ENCODE measurements at regions not wholly inside any gene's neighbourhood (a gene's known extent, or its start where the extent isn't known, plus 50 kb on each side); places are given as distances from the start of the nearest gene placed in this dataset.

- Histone ChIP-seq H3K4me1 (replicated peaks in 1 of 2; ENCODE audit: control insufficient read depth in 2 of 2, insufficient read depth in 2 of 2, low read length in 2 of 2) (no peaks in the 10 kb centered on the region), H3K4me3 (no peak overlapping the region), H3K9me1 (ENCODE audit: control insufficient read depth, insufficient read depth, low read length) (no peaks in the 10 kb centered on the region), H2AFZ (ENCODE audit: low read depth, low read length) (no peak overlapping the region), H4K20me1 (replicated peaks; ENCODE audit: control insufficient read depth, insufficient read depth, low read length) (no peaks in the 10 kb centered on the region), H3K27me3 (ENCODE audit: control insufficient read depth in 2 of 2, insufficient read depth in 2 of 2, low read length in 2 of 2) (no peaks in the 10 kb centered on the region), H3K4me2 (ENCODE audit: insufficient read depth, low read length) (no peak overlapping the region), H3K9ac (ENCODE audit: insufficient read depth in 1 of 2, low read depth in 2 of 2, low read length in 2 of 2) (no peak overlapping the region), H3K9me3 (replicated peaks; ENCODE audit: control insufficient read depth, insufficient read depth, low read depth, low read length) (no peaks in the 10 kb centered on the region; the same call in 1 of the 2 replicates), H3K27ac (ENCODE audit: extremely low read depth, low read depth, low read length) (no peak overlapping the region), H3K79me2 (ENCODE audit: control insufficient read depth, insufficient read depth, low read length) (no peaks in the 10 kb centered on the region), H3K36me3 (ENCODE audit: control insufficient read depth, insufficient read depth, low read length) (no peaks in the 10 kb centered on the region)
- no peak for FAIRE-seq
- no peak for ATAC-seq
- TF ChIP-seq KLF13 (tag; IDR thresholded peaks at IDR 0.05; ENCODE audit: borderline replicate concordance, low read depth) (no peak), ADNP (tag; IDR thresholded peaks at IDR 0.05) (no peak), SMARCB1 (IDR thresholded peaks at IDR 0.05; ENCODE audit: insufficient read length, low read depth) (no peak), RB1 (IDR thresholded peaks at IDR 0.05; ENCODE audit: low read depth) (no peak)
- ChIA-PET POLR2A (no interaction called here), CTCF (ENCODE audit: low intra/inter-chr PET ratio) (no interaction called here)
- 1% methylated on average over 6 of the region's 6 CpGs for WGBS (ENCODE audit: insufficient coverage, low coverage, missing lambda C conversion rate)
- in situ Hi-C loops (cut with MboI) (no loop called here), intact Hi-C loops (cut with micrococcal nuclease) (no loop called here)
- no TSS peak for BruUV-seq (replicated peaks)
- DNase-seq (ENCODE audit: extremely low read depth in 1 of 4, low spot score in 3 of 4), result no peak
Observed at GRCh38 chr3:159114582-159114981, 312.7 kb downstream of the MFSD1 start.

DNA sequence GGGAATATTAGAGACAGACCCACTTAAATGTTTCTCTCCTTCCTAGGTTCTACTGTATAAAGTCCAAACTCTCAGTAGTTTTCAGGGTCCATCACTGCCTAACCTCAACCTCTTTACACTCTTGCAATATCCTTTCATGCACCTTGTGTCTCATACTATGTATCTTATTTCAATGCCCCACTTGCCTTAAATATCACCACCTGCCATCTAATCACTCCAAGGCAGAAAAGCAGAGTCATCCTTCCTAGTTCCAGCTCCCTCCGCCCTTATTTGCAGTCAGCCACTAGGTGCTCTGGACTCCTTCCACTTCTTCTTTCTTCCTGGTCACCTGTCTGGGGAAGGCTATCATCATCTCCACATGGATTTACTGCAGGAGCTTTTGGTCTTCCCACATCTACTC is 322.0 kb downstream of the MFSD1 start:
- H3K9ac ChIP-seq (ENCODE audit: insufficient read depth in 1 of 2, low read depth in 2 of 2, low read length in 2 of 2), result no peak overlapping the region
- H3K27ac ChIP-seq (ENCODE audit: extremely low read depth, low read depth, low read length), result no peak overlapping the region
- CTCF ChIA-PET (ENCODE audit: low intra/inter-chr PET ratio), result no interaction called here
- H3K27me3 ChIP-seq (ENCODE audit: control insufficient read depth in 2 of 2, insufficient read depth in 2 of 2, low read length in 2 of 2), result no peaks in the 10 kb centered on the region
- no peaks in the 10 kb centered on the region for H4K20me1 ChIP-seq (replicated peaks; ENCODE audit: control insufficient read depth, insufficient read depth, low read length)
- no peaks in the 10 kb centered on the region for H3K9me1 ChIP-seq (ENCODE audit: control insufficient read depth, insufficient read depth, low read length)
- no peak overlapping the region for H2AFZ ChIP-seq (ENCODE audit: low read depth, low read length)
- WGBS (ENCODE audit: insufficient coverage, low coverage, missing lambda C conversion rate), result 11% methylated on average over 1 of the region's 1 CpG
- ATAC-seq (no peak), FAIRE-seq (no peak), DNase-seq (ENCODE audit: extremely low read depth in 1 of 4, low spot score in 3 of 4) (no peak)
- H3K36me3 ChIP-seq (ENCODE audit: control insufficient read depth, insufficient read depth, low read length), result no peaks in the 10 kb centered on the region
- no peak overlapping the region for H3K4me2 ChIP-seq (ENCODE audit: insufficient read depth, low read length)
- POLR2A ChIA-PET, result no interaction called here
- intact Hi-C loops (cut with micrococcal nuclease), result no loop called here
- no peaks in the 10 kb centered on the region for H3K9me3 ChIP-seq (replicated peaks; ENCODE audit: control insufficient read depth, insufficient read depth, low read depth, low read length)
- TF ChIP-seq NCOR1 (IDR thresholded peaks at IDR 0.05), result no peak
- TF ChIP-seq FOXK1 (CRISPR knock-in tag; IDR thresholded peaks at IDR 0.05; ENCODE audit: borderline replicate concordance), result no peak
- no peak for TF ChIP-seq MAFG (tag; conservative IDR thresholded peaks at IDR 0.05)
- TF ChIP-seq CBFA2T3 (IDR thresholded peaks at IDR 0.05), result peak; percentile 12; the same call in 1 of the 2 replicates
- in situ Hi-C loops (cut with MboI), result no loop called here
- no TSS peak for BruUV-seq (replicated peaks)
- H3K4me1 ChIP-seq (replicated peaks in 1 of 2; ENCODE audit: control insufficient read depth in 2 of 2, insufficient read depth in 2 of 2, low read length in 2 of 2), result no peaks in the 10 kb centered on the region
- no peaks in the 10 kb centered on the region for H3K79me2 ChIP-seq (ENCODE audit: control insufficient read depth, insufficient read depth, low read length)
- no peak overlapping the region for H3K4me3 ChIP-seq
